Stromal cell of bone marrow (primary cell): ENCODE measurements at regions not wholly inside any gene's neighbourhood (a gene's known extent, or its start where the extent isn't known, plus 50 kb on each side); places are given as distances from the start of the nearest gene placed in this dataset.

Experiments
- DNase-seq: peaks from one replicate; pipeline ENCODE4 v3.0.0-alpha.2; 2012; ENCODE audit warnings: low read depth

- no peak for DNase-seq
Observed at GRCh38 chr10:64209561-64209960, 688.4 kb downstream of the REEP3 start.

- no peak for DNase-seq
Observed at GRCh38 chr10:64210211-64210610, 689.0 kb downstream of the REEP3 start.

- DNase-seq = no peak
Observed at GRCh38 chr10:64211466-64211865, 690.3 kb downstream of the REEP3 start.

GRCh38 chr10:64215088-64215487 lies 693.9 kb downstream of the REEP3 start:
- DNase-seq = no peak

- no peak for DNase-seq
Observed at GRCh38 chr10:64219271-64220025, 698.2 kb downstream of the REEP3 start.

- no peak for DNase-seq
Observed at GRCh38 chr10:64234489-64234888, 713.3 kb downstream of the REEP3 start.

GRCh38 chr10:64257704-64258103 lies 736.5 kb downstream of the REEP3 start:
- DNase-seq = no peak

GRCh38 chr10:64261092-64261491 lies 739.9 kb downstream of the REEP3 start:
- no peak for DNase-seq

- no peak for DNase-seq
Observed at GRCh38 chr10:64261676-64262075, 740.5 kb downstream of the REEP3 start.

GRCh38 chr10:64265961-64266360 lies 744.8 kb downstream of the REEP3 start:
- no peak for DNase-seq

- no peak for DNase-seq
Observed at GRCh38 chr10:64271508-64271907, 750.3 kb downstream of the REEP3 start.

GRCh38 chr10:64271983-64272382 lies 750.8 kb downstream of the REEP3 start:
- no peak for DNase-seq

- no peak for DNase-seq
Observed at GRCh38 chr10:64275001-64275400, 753.8 kb downstream of the REEP3 start.

- no peak for DNase-seq
Observed at GRCh38 chr10:64275774-64276173, 754.6 kb downstream of the REEP3 start.

GRCh38 chr10:64277536-64277935 lies 756.3 kb downstream of the REEP3 start:
- no peak for DNase-seq

- DNase-seq = no peak
Observed at GRCh38 chr10:64283621-64284020, 762.4 kb downstream of the REEP3 start.

GRCh38 chr10:64286533-64286932 lies 765.3 kb downstream of the REEP3 start:
- no peak for DNase-seq

- no peak for DNase-seq
Observed at GRCh38 chr10:64288404-64288803, 767.2 kb downstream of the REEP3 start.

- no peak for DNase-seq
Observed at GRCh38 chr10:64303566-64303965, 782.4 kb downstream of the REEP3 start.

GRCh38 chr10:64306729-64307327 lies 785.6 kb downstream of the REEP3 start:
- no peak for DNase-seq

GRCh38 chr10:64312876-64313275 lies 791.7 kb downstream of the REEP3 start:
- DNase-seq = no peak

- no peak for DNase-seq
Observed at GRCh38 chr10:64313967-64314366, 792.8 kb downstream of the REEP3 start.

- no peak for DNase-seq
Observed at GRCh38 chr10:64316416-64316815, 795.2 kb downstream of the REEP3 start.

GRCh38 chr10:64316833-64317232 lies 795.6 kb downstream of the REEP3 start:
- DNase-seq = no peak
